CD4-positive, alpha-beta T cell treated with Interleukin-15 for 4 hours (primary cell): ENCODE measurements at regions not wholly inside any gene's neighbourhood (a gene's known extent, or its start where the extent isn't known, plus 50 kb on each side); places are given as distances from the start of the nearest gene placed in this dataset.

Experiments
- DNase-seq: peaks from one replicate; pipeline ENCODE4 v3.0.0-alpha.2; 2020; ENCODE audit warnings: low spot score

GRCh38 chr19:30663611-30664174 is 291.5 kb downstream of the ZNF536 start:
- no peak for DNase-seq

GRCh38 chr19:30662211-30662861 is 290.2 kb downstream of the ZNF536 start:
- DNase-seq = no peak

GRCh38 chr19:30659638-30660037 is 287.5 kb downstream of the ZNF536 start:
- DNase-seq = no peak

- DNase-seq = no peak
Observed at GRCh38 chr19:30656520-30657100, 284.4 kb downstream of the ZNF536 start.

- no peak for DNase-seq
Observed at GRCh38 chr19:30653646-30654386, 281.6 kb downstream of the ZNF536 start.

GRCh38 chr19:30652751-30653150 is 280.6 kb downstream of the ZNF536 start:
- no peak for DNase-seq

GRCh38 chr19:30651691-30652090 is 279.5 kb downstream of the ZNF536 start:
- DNase-seq = no peak

- DNase-seq = no peak
Observed at GRCh38 chr19:30651066-30651465, 278.9 kb downstream of the ZNF536 start.

- DNase-seq = peak; percentile 3
Observed at GRCh38 chr19:30649934-30650614, 277.9 kb downstream of the ZNF536 start.

GRCh38 chr19:30648866-30649862 is 277.0 kb downstream of the ZNF536 start:
- no peak for DNase-seq

GRCh38 chr19:30647891-30648720 is 275.9 kb downstream of the ZNF536 start:
- no peak for DNase-seq

- no peak for DNase-seq
Observed at GRCh38 chr19:30646806-30647205, 274.6 kb downstream of the ZNF536 start.

GRCh38 chr19:30645946-30646577 is 273.9 kb downstream of the ZNF536 start:
- no peak for DNase-seq

- no peak for DNase-seq
Observed at GRCh38 chr19:30640252-30640965, 268.2 kb downstream of the ZNF536 start.

- no peak for DNase-seq
Observed at GRCh38 chr19:30638889-30639288, 266.7 kb downstream of the ZNF536 start.

GRCh38 chr19:30637926-30638325 is 265.7 kb downstream of the ZNF536 start:
- DNase-seq = no peak

GRCh38 chr19:30634996-30635975 is 263.1 kb downstream of the ZNF536 start:
- no peak for DNase-seq
